ENCODE measurements at regions not wholly inside any gene's neighbourhood (a gene's known extent, or its start where the extent isn't known, plus 50 kb on each side); places are given as distances from the start of the nearest gene placed in this dataset.
"Not testable (repeated sequence)": the region's sequence is repeated elsewhere in the genome, so short reads cannot be mapped to it uniquely, and the experiment has no call there.

DNA sequence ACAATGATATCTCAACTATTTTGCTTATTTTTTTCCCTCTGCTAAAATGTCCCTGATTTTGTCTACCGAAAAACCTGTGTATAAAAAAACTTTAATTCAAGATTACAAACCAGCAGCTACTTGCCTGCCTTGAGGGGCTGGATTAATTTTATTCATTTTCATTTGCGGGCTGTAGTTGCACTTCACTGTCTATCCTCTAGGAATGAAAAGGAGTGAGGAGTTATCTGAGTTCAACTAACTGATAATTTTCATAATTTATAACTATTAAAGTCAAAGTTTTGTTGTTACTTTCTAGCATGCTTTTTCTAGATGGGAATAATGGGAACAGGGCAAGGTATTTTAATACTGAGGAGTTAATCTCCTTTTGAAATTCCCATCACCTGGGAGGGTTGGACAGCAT lies 50.3 kb upstream of the AGTPBP1 start:
- not testable (repeated sequence) for DNase-seq (ENCODE audit: extremely low read depth in 1 of 2, low read depth in 1 of 2)

DNA sequence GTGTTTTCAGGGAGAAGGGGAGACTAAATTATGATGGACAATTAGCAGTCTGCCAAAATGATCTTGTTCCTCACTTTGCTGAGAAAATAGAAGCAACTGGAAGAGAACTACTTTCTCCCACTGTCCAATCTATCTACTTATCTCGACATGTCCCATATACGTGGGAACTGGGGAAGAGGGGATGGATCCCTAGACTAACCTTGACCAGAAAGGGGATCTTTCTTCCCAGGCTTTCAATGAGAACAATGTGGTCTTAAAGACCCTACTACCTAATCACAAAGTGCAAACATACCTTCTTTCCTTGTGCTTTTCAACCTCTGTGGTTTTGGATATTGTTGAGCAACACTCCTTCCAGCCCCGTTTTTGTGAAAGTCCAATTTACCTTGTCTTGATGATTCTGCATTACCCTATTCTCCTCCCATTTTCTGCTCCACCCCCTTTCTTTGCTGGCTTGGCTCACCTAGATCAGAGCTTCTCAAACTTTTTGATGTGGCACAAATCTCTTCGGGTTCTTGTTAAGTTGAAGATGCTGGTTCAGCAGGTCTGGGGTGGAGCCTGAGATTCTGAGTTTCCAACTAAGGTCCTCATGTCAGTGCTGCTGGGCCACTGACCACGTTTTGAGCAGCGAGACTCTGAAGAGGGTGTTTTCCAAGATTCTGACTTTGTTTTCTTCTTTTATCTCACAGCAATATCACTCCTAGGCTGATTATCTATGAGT lies 61.4 kb upstream of the AGTPBP1 start:
- not testable (repeated sequence) for DNase-seq (ENCODE audit: extremely low read depth in 1 of 2, low read depth in 1 of 2)

GRCh38 chr9:85804847-85805133 lies 63.0 kb upstream of the AGTPBP1 start:
- DNase-seq (ENCODE audit: extremely low read depth in 1 of 2, low read depth in 1 of 2) = not testable (repeated sequence)

- DNase-seq (ENCODE audit: extremely low read depth in 1 of 2, low read depth in 1 of 2) = peak; percentile 49 to 65
Measured at GRCh38 chr9:85805134-85806005, 63.6 kb upstream of the AGTPBP1 start.

GRCh38 chr9:85808329-85808728 lies 66.6 kb upstream of the AGTPBP1 start:
- DNase-seq (ENCODE audit: extremely low read depth in 1 of 2, low read depth in 1 of 2) = not testable (repeated sequence)

- not testable (repeated sequence) for DNase-seq (ENCODE audit: extremely low read depth in 1 of 2, low read depth in 1 of 2)
Measured at GRCh38 chr9:85813388-85813787, 71.6 kb upstream of the AGTPBP1 start.

DNA sequence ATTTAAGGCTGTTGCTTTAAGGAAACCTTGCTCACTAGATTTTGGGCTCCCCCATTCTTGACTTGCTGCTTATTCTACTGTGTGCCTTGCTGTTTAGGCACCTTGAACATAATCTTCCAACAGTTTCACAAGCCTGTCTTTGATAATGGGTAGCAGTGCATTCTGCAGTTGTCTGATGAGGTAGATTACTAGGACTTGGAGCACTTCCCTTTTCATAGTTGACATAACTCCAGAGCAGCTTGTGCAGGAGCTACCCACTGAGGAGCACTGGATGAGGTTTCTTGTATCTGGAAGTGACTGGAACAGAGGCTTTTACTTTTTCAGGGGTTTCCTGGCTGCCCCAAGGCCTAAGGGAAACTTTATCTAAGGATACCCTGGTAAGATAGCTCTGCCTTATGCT lies 73.0 kb upstream of the AGTPBP1 start:
- not testable (repeated sequence) for DNase-seq (ENCODE audit: extremely low read depth in 1 of 2, low read depth in 1 of 2)

DNA sequence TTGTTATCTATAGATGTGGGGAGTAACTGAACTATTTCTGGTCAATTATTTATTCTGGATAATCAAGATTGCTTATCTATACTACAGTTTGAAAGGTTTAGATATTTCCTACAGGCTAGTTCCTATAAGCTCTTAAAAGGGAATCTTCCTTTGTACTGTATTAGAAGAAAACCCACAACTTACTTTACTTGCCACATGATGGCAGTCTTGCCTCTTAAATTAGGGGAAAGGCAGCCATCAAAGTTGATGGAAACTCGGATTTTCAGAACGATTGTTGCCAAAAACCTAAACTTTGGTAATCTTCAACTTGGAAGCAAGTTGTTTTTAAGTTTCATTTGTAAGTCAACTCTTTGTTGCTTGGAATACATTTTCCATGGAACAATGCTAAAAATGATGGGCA lies 77.2 kb upstream of the AGTPBP1 start:
- not testable (repeated sequence) for DNase-seq (ENCODE audit: extremely low read depth in 1 of 2, low read depth in 1 of 2)

GRCh38 chr9:85820598-85820997 lies 78.8 kb upstream of the AGTPBP1 start:
- DNase-seq (ENCODE audit: extremely low read depth in 1 of 2, low read depth in 1 of 2) = not testable (repeated sequence)

DNA sequence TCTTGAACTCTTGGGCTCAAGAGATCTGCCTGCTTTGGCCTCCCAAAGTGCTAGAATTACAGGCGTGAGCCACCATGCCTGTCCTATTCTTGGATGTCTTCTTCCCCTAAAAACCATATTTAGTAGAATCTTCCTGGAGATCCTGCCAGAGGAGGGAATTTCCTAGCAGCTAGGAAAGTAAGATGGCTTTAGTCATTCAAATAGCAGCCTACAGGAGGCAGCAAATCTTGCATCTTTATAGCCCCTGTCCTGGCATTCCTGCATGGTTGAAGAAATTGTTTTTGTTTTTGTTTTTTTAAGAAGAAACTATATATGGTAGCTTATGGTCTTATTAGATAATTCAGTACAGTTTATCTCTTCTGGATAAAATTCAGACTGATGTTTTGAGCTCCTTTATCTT lies 83.2 kb upstream of the AGTPBP1 start:
- DNase-seq (ENCODE audit: extremely low read depth in 1 of 2, low read depth in 1 of 2) = not testable (repeated sequence)

GRCh38 chr9:85834591-85834990 lies 92.8 kb upstream of the AGTPBP1 start:
- DNase-seq (ENCODE audit: extremely low read depth in 1 of 2, low read depth in 1 of 2) = not testable (repeated sequence)

- DNase-seq (ENCODE audit: extremely low read depth in 1 of 2, low read depth in 1 of 2) = not testable (repeated sequence)
Measured at GRCh38 chr9:85843949-85844348, 97.0 kb upstream of the NAA35 start.

DNA sequence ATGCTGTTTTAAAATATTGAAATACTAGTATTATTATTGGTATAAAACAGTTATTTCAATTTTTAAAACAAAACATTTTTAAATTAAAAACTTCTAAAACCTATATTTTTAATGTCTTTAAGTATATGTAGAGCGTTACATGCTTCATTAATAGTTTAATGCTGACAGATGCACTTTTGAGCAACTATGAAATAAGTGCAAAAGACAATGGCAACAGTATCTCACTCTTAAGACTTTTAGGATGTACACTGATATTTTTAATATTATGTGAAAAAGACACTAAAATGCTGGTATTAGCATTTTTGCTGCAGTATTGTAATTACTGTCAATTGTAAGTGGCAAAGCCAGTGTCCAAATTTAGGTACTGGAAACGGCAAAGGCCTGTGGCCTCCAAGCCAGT lies 93.2 kb upstream of the NAA35 start:
- DNase-seq (ENCODE audit: extremely low read depth in 1 of 2, low read depth in 1 of 2) = not testable (repeated sequence)

DNA sequence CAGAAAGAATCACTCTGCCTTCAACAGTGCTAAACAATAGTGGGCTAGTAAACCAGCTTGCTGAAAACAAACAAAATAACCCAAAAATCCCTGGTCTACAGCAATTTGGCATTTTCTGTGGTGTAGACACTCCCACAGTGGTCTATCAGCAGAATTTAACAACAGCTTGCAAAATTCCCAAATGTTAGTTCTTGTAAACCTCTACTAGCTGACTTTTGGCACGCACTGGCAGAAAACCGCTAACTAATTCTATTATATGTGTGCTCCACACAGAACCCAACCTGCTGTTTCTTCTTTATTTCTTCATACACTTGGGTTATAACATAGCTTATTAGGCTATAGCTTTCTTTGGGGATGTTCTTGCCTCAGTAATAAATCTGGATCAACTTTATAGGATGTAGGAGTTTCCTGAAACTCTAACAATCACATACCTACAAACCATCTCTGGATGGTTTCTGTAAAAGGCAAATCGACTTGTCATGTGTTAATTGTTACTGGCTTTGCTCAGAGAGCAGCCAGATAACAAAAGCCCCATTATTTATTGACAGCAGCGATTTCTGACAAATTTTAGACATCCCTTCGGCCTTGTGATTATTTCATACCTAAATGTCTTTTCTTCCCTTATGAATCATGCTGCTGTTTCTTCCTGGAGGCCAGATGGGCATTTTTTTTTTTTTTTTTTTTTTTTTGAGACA lies 82.7 kb upstream of the NAA35 start:
- no peak for DNase-seq (ENCODE audit: extremely low read depth in 1 of 2, low read depth in 1 of 2)

DNA sequence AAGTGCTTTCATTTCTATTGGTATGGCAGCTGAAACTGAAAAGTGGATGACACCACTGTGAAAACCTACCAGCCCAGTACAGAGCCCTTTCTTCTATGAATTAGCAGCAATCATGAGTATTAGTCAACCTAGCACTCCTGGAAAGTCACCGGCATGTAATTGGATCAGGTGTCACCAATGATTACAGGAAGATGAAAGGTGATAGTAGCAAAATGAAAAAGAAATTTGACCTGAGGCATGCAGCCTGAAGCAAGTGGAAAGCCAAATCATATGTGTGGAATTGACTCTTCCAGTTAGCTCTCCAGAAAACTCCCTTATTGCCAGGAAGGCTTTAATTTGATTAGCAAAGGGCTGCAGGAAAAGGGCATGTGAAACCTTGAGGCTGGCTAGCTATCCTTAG lies 81.2 kb upstream of the NAA35 start:
- no peak for DNase-seq (ENCODE audit: extremely low read depth in 1 of 2, low read depth in 1 of 2)

DNA sequence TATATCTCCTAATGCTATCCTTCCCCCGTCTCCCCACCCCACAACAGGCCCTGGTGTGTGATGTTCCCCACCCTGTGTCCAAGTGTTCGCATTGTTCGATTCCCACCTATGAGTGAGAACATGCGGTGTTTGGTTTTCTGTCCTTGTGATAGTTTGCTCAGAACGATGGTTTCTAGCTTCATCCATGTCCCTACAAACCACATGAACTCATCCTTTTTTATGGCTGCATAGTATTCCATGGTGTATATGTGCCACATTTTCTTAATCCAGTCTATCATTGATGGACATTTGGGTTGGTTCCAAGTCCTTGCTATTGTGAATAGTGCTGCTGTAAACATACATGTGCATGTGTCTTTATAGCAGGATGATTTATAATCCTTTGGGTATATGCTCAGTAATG lies 79.1 kb upstream of the NAA35 start:
- DNase-seq (ENCODE audit: extremely low read depth in 1 of 2, low read depth in 1 of 2) = not testable (repeated sequence)

GRCh38 chr9:85863875-85864274 lies 77.1 kb upstream of the NAA35 start:
- no peak for DNase-seq (ENCODE audit: extremely low read depth in 1 of 2, low read depth in 1 of 2)

- DNase-seq (ENCODE audit: extremely low read depth in 1 of 2, low read depth in 1 of 2) = no peak
Measured at GRCh38 chr9:85871008-85871407, 69.9 kb upstream of the NAA35 start.

DNA sequence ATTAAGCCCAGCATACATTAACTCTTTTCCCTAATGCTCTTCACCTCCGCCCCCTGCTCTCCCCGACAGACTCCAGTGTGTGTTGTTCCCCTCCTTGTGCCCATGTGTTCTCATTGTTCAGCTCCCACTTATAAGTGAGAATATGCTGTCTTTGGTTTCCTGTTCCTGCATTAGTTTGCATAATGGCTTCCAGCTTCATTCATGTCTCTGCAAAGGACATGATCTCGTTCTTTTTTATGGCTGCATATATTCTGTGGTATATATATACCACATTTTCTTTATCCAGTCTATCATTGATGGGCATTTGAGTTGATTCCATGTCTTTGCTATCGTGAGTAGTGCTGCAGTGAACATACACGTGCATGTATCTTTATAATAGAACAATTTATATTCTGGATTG lies 69.3 kb upstream of the NAA35 start:
- DNase-seq (ENCODE audit: extremely low read depth in 1 of 2, low read depth in 1 of 2) = not testable (repeated sequence)

DNA sequence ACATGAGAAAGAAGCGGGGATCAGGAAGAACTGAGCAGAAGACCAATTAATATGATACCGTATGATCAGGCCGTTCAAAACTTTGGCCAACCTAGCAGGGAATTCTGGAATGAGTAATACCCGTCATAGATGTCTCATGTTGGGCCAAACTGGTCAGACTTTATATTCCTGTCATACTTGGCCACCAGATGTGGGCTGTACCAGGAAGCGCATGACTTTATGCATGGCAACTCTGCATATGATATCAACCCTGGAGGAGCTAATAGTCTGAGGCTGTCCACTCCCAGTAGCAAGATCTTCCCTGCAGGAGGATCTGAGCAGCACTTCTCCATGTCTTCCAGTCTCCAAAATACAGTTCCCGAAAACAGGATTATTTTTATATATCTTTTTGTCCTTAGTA lies 68.5 kb upstream of the NAA35 start:
- DNase-seq (ENCODE audit: extremely low read depth in 1 of 2, low read depth in 1 of 2) = no peak

DNA sequence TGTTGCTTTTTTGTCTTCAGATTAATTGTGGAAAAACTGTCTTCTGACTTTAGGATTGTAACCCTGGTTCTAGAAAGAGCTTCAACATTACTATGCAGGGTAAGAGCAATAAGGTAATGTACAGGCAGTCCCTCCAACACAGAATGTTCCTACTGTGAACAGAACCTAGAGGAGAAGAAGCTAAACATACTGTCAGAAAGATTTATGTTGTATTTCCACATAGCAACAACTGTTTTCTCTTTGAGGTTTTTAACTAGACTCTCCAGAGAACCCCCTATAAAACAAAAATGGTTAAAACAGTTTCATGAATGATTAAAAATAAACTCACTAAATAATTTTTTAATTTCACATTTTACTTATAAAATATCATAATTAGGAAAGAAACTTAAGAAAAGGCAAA lies 64.3 kb upstream of the NAA35 start:
- DNase-seq (ENCODE audit: extremely low read depth in 1 of 2, low read depth in 1 of 2) = no peak

All from stimulated activated CD8-positive, alpha-beta memory T cell treated with anti-CD3 and anti-CD28 coated beads, Interleukin-7, amount 100 ng/mL, for 48 hours (primary cell).